ENCODE measurements at regions not wholly inside any gene's neighbourhood (a gene's known extent, or its start where the extent isn't known, plus 50 kb on each side); places are given as distances from the start of the nearest gene placed in this dataset.

GRCh38 chr18:38174594-38174993, 609.0 kb upstream of the CELF4 start (continued):
- no peak for TF ChIP-seq RELB (IDR thresholded peaks at IDR 0.05; ENCODE audit: low read depth)
- TF ChIP-seq ZBTB40 (IDR thresholded peaks at IDR 0.05; ENCODE audit: borderline replicate concordance) = no peak
- TF ChIP-seq BRCA1 (IDR thresholded peaks at IDR 0.05; ENCODE audit: low read depth, low read length) = no peak
- no peak for TF ChIP-seq CBX5 (IDR thresholded peaks at IDR 0.05; ENCODE audit: low read depth)

GRCh38 chr18:38174173-38174572, 608.6 kb upstream of the CELF4 start:
- H3K4me3 ChIP-seq = no peak overlapping the region
- H3K27me3 ChIP-seq (replicated peaks in 1 of 2; ENCODE audit: control insufficient read depth in 2 of 2, insufficient read depth in 2 of 2, low read length in 1 of 2) = no peaks in the 10 kb centered on the region
- no peak overlapping the region for H3K27ac ChIP-seq (ENCODE audit: control insufficient read depth, insufficient read depth)
- no peaks in the 10 kb centered on the region for H3K9me3 ChIP-seq (replicated peaks; ENCODE audit: control insufficient read depth, insufficient read depth, low read length)
- H3K36me3 ChIP-seq (ENCODE audit: control insufficient read depth in 2 of 2, insufficient read depth in 2 of 2, low read length in 1 of 2) = no peaks in the 10 kb centered on the region
- no peak for FAIRE-seq
- RAD21 ChIA-PET (ENCODE audit: unreplicated experiment) = no interaction called here
- H3K4me2 ChIP-seq (ENCODE audit: control insufficient read depth, insufficient read depth) = no peak overlapping the region
- no peak overlapping the region for H2AFZ ChIP-seq (ENCODE audit: control insufficient read depth, low read depth, low read length)
- no peaks in the 10 kb centered on the region for H3K79me2 ChIP-seq (ENCODE audit: control insufficient read depth, insufficient read depth, low read length)
- CTCF ChIA-PET = no interaction called here
- POLR2A ChIA-PET = no interaction called here
- H3K4me1 ChIP-seq (ENCODE audit: control insufficient read depth, insufficient read depth, low read length) = no peaks in the 10 kb centered on the region
- BruUV-seq (replicated peaks) = no TSS peak
- TF ChIP-seq CREM (IDR thresholded peaks at IDR 0.05; ENCODE audit: low read depth) (no peak), TCF7 (IDR thresholded peaks at IDR 0.05; ENCODE audit: borderline replicate concordance) (no peak), SIN3A (IDR thresholded peaks at IDR 0.05; ENCODE audit: low read depth, low read length) (no peak), MYC (IDR thresholded peaks at IDR 0.05; ENCODE audit: insufficient read depth, insufficient read length, insufficient replicate concordance, low read length, severe bottlenecking) (no peak)
- SMC1A ChIA-PET (ENCODE audit: uncharacterized antibody, unreplicated experiment) = interaction anchor here (1.4 kb wide), 1 partner anchor 8 kb away, joined by 3 read pairs; no protein-coding TSS in a partner anchor
- in situ Hi-C loops (cut with MboI) = no loop called here
- intact Hi-C loops (cut with micrococcal nuclease; ENCODE audit: unreplicated experiment) = no loop called here
- H3K9ac ChIP-seq (ENCODE audit: control insufficient read depth, insufficient read depth, low read length) = no peak overlapping the region
- no peak for ATAC-seq
- DNase-seq (ENCODE audit: low read depth, low spot score) = no peak
- 0% methylated on average over 1 of the region's 1 CpG for WGBS (ENCODE audit: insufficient coverage, insufficient replicate concordance, low lambda C conversion rate, missing lambda C conversion rate)
- no peaks in the 10 kb centered on the region for H4K20me1 ChIP-seq (ENCODE audit: control insufficient read depth, insufficient read depth)

Measured in GM12878 (cell line).